GM18873 (cell line): ENCODE measurements at regions not wholly inside any gene's neighbourhood (a gene's known extent, or its start where the extent isn't known, plus 50 kb on each side); places are given as distances from the start of the nearest gene placed in this dataset.

ENCODE experiments used
- ATAC-seq: cut with Tn5 transposase; IDR thresholded peaks from one replicate; pipeline ENCODE4 v1.9.1; 2021; ENCODE audit warnings: mild to moderate bottlenecking, moderate library complexity, moderate number of reproducible peaks; ENCODE audit not compliant: unreplicated experiment, low FRiP score

DNA sequence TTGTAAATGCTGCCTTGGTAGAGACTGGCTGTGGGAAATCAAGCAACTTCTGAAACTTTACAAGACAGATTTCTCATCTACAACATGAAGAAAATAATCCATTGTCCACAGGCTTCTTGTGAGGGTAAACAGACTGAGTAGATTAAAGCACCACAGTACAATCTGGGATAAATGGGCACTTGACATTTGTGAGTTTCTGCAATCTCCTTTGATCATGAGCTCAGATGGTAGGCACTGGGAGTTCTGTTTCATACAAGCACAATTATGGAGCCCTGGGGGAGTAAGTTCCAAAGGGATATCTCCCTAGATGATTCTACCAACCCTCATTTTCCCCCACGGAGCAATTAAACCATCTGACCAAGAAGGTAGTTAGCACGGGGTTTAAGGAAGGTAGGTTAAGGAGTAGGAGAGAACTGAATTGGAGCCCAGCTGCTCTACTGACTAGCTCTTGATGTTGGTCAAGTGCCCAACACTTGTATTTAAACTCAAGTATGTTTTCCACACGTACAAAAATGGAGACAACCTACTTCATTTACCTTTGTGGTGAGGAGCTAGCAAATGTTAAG lies 479.5 kb upstream of the TNC start:
- ATAC-seq: no peak

DNA sequence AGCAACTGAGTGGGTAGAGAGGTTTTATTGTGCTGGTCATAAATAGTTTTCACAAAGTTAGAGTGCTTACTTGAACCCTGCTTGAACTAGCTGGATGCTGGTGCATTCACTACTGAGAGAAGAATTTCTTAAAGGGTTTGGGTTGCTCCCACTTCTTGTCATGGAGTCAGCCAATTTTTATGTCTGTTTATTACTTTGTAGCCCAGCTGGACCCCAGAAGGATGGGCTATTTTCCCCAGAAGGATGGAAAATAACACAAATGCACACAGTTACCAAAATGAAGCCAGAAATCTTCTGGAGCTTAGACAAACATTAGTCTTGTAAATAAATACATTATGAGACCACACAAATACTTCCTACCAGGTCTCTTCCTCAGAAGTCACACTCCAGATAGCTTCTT lies 480.8 kb upstream of the TNC start:
- no peak for ATAC-seq

DNA sequence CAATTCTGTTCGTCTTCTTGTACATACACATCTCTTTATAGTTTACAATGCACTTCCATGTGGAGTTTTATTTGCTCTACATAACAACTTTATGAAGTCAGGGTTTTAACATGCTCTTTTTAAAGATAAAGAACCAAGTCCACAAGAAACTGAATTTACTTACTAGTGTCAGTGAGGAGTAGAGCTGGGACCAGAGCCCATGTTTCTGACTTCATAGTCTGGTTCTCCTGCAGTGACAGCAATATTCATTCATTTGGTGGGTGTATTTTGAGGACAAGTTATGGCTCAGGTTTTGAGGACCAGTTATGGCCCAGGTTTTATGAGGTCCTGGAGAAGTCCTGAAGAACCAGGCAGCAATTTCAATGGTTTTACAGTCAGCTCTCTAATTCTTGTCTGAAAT lies 481.9 kb upstream of the TNC start:
- no peak for ATAC-seq

DNA sequence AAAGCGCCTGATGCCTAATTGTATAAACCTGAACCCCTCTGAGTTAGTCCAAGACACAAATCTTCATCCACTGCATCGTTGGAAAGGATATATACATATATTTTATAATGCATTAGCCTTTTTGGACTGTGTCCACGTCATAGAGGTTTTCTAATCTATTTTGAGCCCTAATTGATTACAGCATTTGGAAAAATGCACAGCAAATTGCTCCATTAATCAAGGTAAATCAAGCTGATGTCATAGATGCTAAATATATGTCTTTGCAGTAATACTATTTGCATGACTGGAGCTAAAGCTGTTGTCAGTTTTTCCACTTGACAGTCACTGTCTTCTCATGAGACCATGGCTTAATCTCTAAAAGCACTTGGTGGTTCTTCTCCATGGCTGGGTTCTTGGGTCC lies 483.5 kb upstream of the TNC start:
- no peak for ATAC-seq

DNA sequence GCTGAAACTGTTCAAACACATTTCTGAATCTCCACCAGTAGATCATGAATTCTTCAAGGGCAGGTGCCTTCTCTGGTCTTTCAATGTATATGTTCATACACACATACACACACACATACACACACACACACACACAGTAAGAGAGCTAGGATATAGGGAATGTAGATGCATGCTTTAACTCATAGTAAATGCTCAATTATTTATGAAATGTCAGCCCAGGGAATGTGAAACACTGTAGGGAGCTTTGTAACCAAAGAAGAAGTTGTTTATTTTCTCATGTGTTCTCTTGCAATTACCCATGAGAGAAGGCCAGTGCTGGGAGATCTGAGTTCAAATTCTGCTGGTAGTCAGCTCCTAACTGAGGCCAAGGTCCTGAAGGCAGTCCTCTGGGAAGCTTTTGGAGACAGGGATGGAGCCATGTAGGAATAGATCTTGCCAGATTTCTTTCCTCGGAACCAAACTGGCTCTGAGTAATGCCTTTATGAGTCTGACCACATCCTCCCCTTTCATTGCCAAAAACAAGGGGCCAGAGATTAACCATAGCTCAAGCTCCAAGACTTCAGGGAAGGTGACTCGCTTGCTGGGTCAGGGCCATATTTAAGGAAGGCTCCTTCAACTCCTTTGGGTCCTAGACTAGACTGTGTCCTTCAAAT lies 487.0 kb upstream of the TNC start:
- no peak for ATAC-seq

DNA sequence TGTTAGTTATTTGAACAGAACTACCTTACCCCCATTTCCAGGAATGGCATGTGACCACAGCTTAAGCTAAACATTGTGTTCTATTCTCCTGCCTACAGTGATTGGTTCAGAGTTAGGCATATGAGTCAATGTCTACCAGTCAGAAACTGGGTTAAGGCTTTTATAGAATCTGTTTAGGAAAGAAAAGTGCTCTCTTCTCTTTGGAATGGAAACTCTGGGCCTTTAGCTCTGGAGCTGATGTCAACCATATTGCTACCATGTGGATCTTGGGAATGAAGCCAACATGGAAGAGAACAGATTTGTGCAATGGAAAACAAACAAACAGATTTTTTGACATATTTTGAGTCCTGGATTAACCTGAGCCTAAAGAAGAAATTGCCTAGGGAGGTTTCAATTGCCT lies 488.9 kb upstream of the TNC start:
- ATAC-seq: no peak

DNA sequence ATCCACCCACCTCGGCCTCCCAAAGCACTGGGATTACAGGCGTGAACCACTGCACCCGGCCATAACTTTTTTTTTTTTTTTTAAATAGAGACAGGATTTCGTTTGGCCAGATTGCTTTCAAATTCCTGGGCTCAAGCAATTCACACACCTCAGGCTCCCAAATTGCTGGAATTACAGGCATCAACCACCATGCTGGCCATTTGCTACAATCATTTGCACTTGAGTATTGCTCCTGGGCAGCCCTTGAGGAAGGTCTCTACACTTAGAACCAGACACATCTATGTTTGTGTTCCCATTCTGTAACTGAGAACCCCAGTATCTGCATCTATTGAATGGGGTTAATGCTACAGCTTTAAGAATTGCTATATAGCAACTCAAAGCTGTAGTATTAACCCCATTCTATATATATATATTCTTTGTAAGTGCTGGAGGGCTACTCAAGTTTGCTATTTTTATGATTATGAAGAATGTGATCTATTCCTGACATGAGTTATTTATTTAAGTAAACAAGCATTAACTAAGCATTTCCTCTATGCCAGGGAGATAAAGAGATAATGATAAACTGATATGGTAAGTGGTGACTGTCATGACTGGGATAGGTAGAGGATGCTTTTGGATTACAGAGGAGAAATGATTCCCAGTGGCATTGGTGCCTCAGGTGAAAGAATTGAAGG lies 496.5 kb upstream of the TNC start:
- no peak for ATAC-seq

DNA sequence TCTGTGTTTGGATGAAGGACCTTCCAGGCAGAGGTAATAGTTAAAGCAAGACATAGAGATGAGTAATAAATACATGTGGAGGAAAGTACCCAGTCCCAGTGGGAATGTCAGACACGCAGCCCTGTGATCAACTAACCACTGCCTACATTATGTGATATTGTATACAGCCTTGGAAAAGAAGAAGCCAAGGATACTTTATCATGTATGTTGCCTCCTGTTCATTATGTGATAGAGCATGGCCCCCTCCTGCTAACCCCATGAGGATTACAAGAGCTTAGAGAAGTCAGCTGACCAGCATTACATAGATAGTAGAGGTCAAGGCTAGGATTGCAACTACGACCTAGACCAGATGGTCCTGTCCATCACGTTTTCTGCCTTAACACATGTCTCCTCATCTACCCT lies 497.0 kb upstream of the TNC start:
- ATAC-seq: no peak

DNA sequence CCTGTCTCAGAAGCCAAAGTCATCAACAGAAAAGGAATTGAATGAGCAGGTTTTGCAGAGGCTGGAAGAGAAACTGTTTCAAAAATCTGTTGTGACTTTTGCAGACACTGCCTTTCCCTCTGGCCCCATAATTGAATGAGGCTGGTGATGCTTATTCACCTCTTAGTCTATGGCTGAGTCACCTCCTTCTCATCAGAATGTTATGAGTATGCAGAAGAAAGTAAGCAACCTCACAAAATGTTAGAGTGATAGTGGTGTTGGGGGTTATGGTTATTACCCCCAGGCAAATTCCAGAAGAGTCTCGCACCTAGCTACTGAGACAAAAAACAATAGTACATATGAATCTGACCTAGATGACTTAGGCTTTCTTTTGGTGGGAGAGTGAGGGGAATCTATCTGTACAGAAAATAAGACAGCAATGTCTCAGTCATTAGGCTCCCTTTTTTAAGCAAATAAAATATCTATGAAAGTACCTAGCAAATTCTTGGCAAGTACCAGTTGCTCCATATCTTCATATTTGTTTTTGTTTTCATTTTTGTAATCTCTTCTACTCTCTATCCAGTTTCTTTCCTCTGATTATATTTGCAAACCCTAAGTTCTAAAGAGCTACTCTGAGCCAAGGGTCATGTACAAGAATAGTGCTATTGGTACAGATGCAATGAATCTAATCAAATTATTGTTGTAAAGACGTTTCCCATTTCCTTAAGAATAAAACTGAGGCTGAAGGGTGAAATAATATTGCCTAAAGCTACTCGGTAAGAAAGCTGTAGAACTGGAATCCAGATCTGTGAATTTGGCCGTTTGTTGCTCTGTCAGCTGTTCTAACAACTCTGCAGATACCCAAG lies 498.1 kb upstream of the TNC start:
- ATAC-seq: no peak

DNA sequence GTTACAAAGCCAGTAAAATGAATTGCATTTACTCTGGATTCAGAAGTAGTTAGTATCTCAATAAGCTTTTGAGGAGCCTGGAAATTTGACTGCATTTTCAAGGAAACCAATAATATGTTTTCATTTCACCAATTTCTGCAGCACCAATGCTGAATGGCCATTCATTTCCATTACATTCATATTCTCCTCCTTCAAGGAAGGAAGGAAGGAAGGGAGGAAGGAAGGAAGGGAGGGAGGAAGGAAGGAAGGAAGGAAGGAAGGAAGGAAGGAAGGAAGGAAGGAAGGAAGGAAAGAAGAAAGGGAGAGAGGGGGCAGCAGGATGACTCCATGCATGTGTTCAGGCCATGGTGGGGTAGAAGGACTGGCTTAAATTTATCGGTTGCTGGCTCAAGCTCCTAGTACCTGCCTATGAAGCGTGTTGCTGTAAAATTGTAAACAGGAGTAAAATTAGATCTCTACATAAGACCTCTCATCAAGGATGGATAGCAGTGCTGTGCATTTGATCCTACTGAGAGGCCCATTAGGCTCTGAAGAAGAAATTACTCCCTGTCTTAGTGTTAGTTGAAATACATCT lies 498.8 kb upstream of the TNC start:
- no peak for ATAC-seq

DNA sequence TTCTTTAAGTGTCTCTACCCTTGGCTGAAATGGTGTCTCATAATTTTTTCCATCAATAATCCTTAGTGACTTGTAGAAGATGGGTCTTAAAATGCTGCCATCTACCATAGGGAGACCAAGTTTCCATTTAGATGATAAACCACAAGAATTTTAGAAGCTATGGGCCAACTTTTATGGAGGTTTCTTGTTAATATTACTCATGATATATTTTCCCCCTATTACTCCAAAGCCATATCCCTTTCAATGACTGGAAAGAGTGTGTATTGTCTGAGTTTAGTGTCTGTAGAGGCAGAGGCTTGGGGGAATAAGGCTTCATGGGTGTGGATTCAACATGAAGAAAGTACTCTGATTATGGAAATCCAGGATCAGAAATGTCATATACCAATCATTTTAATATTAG lies 507.3 kb upstream of the TNC start:
- ATAC-seq: no peak

DNA sequence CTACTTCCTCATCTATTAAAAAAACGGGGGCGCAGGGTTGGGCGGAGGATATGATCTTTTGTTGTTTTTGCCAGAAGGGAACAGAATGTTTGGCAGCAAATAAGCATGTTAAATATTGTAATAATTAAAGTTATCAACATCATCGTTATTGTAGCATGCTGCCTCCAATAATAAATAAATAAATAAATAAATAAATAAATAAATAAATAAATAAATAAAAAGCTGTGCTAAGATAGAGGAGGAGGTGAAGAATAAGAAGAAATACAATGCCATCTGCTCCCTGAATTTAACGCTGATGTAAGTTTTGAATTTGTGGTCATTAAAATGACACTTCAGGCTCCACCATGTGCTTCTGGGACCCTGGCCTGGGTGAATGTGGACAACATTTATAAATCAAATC lies 508.0 kb upstream of the TNC start:
- ATAC-seq: no peak

DNA sequence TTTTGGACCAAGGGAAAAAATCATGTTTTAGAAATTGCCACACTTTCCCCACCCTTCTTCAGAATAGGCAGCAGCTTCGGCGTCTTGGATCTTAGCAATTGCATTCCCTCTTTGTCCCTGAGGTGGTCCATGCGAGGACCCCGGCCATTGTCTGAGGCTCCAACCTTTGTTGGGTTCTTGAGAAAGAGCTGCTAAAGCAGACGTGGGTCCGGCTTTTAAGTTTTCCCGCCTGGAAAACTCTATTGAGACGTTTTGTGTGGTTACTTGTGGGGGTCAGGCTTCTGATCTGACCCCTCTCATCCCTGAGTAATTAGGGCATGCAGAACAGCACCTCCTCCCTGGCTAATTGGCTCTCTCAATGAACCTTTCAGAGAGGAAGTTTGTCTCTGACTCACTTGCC lies 509.6 kb upstream of the TNC start:
- no peak for ATAC-seq

DNA sequence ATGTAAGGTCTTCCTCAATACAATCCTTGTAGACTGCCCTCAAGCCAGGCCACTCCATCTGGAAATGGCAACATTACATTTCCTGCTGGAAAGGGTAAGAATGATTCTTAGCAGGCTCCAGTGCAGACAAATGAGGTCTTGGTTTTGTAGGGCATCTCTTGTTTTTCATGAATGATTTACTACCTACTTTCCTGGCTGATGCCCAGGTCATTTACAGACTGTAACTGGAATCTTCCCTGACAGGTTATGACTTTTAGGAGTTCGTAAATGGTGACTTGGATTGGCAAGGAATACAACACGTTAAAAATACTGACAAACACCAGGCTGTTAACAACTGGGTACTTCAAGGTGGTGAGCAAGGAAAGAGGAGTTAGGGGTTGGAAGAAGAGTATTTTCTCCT lies 510.5 kb upstream of the TNC start:
- ATAC-seq: no peak

DNA sequence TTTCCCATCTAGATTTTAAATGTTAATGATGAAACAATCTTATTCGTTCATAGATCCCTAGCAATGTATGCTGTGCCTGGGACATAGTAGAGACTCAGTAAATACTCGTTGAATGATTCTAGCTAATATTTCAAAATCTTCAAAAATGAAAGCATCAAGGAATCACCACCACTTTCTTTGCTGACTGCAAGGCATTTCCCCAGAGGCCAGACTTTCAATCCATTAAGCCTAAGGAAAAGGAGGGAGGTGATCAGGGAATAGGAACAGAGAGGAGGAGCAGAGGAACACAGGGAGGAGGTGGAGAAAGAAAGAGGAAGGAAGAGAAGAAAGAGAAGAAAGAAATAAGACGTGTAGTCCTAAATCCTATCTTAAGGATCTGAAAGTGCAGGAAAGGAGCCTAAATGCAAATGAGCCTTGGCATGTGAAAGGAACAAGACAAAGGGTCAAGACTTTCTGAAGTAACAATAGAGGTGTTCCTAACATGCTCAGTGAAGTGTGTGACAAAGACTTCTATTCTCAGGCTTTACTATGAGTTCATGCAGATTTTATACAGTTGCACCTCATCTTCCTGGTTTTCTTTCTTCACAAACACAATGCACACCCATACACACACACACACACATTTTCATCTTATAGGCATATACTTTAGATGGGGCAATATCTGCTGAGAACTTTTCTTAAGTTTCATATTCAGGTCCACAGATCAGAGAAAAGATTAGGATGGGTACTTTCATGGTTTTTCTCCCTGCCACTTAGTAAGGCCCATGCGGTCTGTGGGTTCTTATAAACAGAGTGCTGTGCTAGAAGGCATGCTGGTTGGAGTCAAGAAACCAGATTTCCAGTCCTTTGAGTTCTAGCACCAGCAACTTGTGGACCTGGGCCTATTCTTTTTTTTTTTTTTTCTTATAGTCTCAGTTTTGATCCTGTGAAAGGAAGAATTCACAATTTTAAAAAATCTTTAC lies 512.2 kb upstream of the TNC start:
- no peak for ATAC-seq

DNA sequence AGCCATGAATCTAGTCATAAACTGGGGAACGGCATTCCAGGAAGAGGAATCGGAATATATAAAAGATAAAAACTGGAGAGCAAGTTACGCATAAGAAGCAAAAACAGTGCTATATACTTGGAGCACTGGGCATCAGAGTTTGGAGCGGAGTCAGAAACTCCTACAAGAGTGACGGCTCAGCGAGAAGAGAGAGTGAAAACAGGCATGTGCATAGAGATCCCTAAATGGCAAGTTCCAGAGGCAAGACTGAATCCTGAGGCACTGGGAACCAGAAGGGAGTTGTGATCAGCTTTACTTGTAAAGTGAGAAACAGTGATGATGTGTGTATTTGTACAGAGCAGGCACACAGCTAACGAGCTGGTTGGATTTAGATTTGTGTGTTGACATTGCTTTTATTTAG lies 514.4 kb upstream of the TNC start:
- no peak for ATAC-seq

DNA sequence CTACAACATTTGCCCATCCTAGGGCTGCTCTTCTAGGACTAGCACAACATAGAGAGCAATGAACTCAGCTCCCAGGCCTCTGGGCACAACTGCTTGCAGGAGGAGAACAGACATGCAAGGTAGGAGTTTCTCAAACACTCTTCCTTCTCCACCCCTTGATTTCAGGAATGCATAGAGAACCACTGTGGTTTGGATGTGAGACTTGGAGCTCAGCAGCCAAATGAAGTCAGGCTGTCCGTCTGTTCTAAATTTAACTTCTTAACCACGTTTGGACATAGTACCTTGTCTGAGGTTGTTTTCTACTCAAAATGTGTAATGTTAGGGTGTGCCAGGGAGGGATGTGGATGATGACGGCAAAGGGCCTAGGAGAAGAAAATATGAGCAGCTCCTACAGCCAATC lies 515.1 kb upstream of the TNC start:
- no peak for ATAC-seq

DNA sequence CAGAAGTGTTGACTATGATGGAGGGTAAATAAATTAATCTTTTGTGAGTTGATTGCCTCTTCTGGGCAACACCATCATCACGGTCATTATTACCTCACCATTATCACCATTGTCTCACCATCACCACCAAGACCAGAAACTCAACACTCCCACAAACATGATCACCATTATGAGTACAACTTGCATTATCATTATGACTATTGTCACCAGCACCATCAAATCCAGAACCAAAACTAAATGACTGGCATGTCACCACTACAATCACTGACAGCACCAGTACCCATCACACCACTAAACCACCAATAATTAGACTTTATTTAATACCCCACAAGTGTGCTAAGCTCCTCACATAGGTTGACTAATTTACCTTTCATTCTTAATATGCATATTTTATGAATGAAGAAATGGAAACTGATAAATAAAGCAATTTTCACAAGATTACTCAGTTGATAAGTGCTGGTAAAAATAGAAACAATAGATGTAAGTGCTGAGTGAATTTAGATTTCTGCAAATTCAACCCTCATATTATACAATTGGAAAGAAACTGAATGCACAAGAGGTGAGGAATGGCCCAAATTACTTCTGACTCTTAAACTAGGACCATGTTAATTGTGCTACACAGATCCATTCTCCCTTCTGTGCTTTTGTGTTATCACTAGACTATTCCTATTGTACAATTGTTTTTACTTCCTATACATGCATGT lies 517.8 kb upstream of the PAPPA start:
- ATAC-seq: no peak

DNA sequence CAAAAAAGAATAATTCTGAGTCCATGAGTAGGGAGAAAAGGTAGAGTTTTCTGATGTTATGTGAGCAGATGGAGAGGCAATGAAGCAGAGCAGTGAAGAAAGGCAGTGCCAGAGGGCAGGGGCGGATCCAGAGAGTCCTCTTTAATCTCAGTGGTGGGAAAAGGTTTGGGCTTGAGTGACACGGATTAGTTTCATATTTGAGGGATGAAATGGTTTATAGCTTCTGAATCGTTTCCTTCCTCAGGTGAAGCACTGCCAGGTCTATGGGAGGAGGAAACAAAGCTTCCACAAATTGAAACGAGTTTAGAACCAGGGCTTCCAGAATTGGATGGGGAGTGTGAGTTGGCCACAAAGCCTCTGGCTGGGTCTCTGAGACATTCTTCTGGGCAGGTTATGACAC lies 517.0 kb upstream of the PAPPA start:
- no peak for ATAC-seq
